ENCODE measurements at regions not wholly inside any gene's neighbourhood (a gene's known extent, or its start where the extent isn't known, plus 50 kb on each side); places are given as distances from the start of the nearest gene placed in this dataset.
"Not testable (repeated sequence)": the region's sequence is repeated elsewhere in the genome, so short reads cannot be mapped to it uniquely, and the experiment has no call there.

DNA sequence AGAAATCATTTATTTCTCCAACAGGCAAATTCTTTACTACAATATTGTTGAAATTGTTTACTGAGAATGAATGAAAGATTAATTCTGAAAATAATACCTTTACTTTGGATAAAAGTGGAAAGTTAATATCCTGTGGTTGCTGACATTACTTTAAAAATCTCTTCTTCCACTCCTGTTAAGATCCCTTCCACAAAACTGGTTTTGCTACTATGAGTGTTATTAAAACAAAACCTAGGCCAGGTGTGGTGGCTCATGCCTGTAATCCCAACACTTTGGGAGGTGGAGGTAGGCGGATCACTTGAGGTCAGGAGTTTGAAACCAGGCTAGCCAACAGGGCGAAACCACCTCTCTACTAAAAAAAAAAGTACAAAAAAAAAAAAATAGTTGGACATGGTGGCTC lies 123.9 kb upstream of the CCDC150 start:
- no peak overlapping the region for H3K4me3 ChIP-seq
- H3K27me3 ChIP-seq, result no peaks in the 10 kb centered on the region
- no peaks in the 10 kb centered on the region for H3K36me3 ChIP-seq (replicated peaks; ENCODE audit: insufficient read depth, low read depth)
- H3K79me2 ChIP-seq, result no peaks in the 10 kb centered on the region
- H3K27ac ChIP-seq, result no peak overlapping the region
- no peak overlapping the region for H2AFZ ChIP-seq
- no peaks in the 10 kb centered on the region for H3K9me2 ChIP-seq (replicated peaks; ENCODE audit: insufficient read depth)
- no peaks in the 10 kb centered on the region for H3K9me3 ChIP-seq (ENCODE audit: low read depth)
- no peaks in the 10 kb centered on the region for H3K4me1 ChIP-seq (ENCODE audit: insufficient read depth)
- TF ChIP-seq, protein P1, sequence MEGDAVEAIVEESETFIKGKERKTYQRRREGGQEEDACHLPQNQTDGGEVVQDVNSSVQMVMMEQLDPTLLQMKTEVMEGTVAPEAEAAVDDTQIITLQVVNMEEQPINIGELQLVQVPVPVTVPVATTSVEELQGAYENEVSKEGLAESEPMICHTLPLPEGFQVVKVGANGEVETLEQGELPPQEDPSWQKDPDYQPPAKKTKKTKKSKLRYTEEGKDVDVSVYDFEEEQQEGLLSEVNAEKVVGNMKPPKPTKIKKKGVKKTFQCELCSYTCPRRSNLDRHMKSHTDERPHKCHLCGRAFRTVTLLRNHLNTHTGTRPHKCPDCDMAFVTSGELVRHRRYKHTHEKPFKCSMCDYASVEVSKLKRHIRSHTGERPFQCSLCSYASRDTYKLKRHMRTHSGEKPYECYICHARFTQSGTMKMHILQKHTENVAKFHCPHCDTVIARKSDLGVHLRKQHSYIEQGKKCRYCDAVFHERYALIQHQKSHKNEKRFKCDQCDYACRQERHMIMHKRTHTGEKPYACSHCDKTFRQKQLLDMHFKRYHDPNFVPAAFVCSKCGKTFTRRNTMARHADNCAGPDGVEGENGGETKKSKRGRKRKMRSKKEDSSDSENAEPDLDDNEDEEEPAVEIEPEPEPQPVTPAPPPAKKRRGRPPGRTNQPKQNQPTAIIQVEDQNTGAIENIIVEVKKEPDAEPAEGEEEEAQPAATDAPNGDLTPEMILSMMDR (IDR thresholded peaks at IDR 0.05; ENCODE audit: poor library complexity), result no peak
- no peak for TF ChIP-seq EZH2phosphoT487 (IDR thresholded peaks at IDR 0.05; ENCODE audit: low read depth, severe bottlenecking, unreplicated experiment)
- no peak for TF ChIP-seq EZH2 (IDR thresholded peaks at IDR 0.05; ENCODE audit: borderline replicate concordance)
- DNase-seq (ENCODE audit: low spot score), result no peak
- 90% methylated on average over 2 of the region's 2 CpGs for WGBS (ENCODE audit: low lambda C conversion rate, missing lambda C conversion rate)
- H3K4me2 ChIP-seq, result no peak overlapping the region
- no peaks in the 10 kb centered on the region for H4K20me1 ChIP-seq (ENCODE audit: insufficient read depth, poor library complexity, severe bottlenecking)

DNA sequence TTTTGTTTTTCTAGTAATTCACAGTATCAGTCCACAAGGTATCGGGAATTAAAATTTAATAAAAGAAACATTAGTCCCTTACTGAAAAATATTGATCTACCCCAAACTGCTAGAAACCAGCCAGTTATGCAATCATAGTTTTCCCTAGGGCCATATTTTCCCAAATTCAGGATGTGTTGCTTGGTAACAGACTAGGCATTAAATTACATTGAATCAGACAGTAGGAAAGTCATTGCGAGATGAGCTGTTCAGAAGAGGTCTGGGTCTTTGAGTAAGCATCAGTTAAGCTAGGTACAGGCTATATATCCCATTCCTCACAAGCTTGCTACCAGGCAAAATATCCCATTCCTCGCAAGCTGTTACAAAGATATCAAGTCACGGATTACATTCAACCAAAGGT lies 123.0 kb upstream of the CCDC150 start:
- Histone ChIP-seq H3K4me2 (no peak overlapping the region), H3K27me3 (no peaks in the 10 kb centered on the region), H3K4me3 (no peak overlapping the region), H2AFZ (no peak overlapping the region), H3K9me3 (ENCODE audit: low read depth) (no peaks in the 10 kb centered on the region), H3K27ac (no peak overlapping the region), H3K4me1 (ENCODE audit: insufficient read depth) (no peaks in the 10 kb centered on the region), H3K79me2 (no peaks in the 10 kb centered on the region), H3K36me3 (replicated peaks; ENCODE audit: insufficient read depth, low read depth) (no peaks in the 10 kb centered on the region), H4K20me1 (ENCODE audit: insufficient read depth, poor library complexity, severe bottlenecking) (no peaks in the 10 kb centered on the region), H3K9me2 (replicated peaks; ENCODE audit: insufficient read depth) (no peaks in the 10 kb centered on the region)
- 89% methylated on average over 4 of the region's 4 CpGs for WGBS (ENCODE audit: low lambda C conversion rate, missing lambda C conversion rate)
- TF ChIP-seq, protein P1 (IDR thresholded peaks at IDR 0.05; ENCODE audit: poor library complexity), result no peak
- TF ChIP-seq EZH2 (IDR thresholded peaks at IDR 0.05; ENCODE audit: borderline replicate concordance) (no peak), EZH2phosphoT487 (IDR thresholded peaks at IDR 0.05; ENCODE audit: low read depth, severe bottlenecking, unreplicated experiment) (no peak)
- DNase-seq (ENCODE audit: low spot score), result no peak

- no peaks in the 10 kb centered on the region for H3K36me3 ChIP-seq (replicated peaks; ENCODE audit: insufficient read depth, low read depth)
- no peaks in the 10 kb centered on the region for H3K9me3 ChIP-seq (ENCODE audit: low read depth)
- no peak overlapping the region for H3K4me3 ChIP-seq
- H3K9me2 ChIP-seq (replicated peaks; ENCODE audit: insufficient read depth), result no peaks in the 10 kb centered on the region
- no peaks in the 10 kb centered on the region for H4K20me1 ChIP-seq (ENCODE audit: insufficient read depth, poor library complexity, severe bottlenecking)
- H3K27ac ChIP-seq, result no peak overlapping the region
- WGBS (ENCODE audit: low lambda C conversion rate, missing lambda C conversion rate), result 74% methylated on average over 4 of the region's 4 CpGs
- no peak overlapping the region for H3K4me2 ChIP-seq
- no peak overlapping the region for H2AFZ ChIP-seq
- TF ChIP-seq, protein P1 (IDR thresholded peaks at IDR 0.05; ENCODE audit: poor library complexity), result no peak
- TF ChIP-seq EZH2 (IDR thresholded peaks at IDR 0.05; ENCODE audit: borderline replicate concordance) (no peak), EZH2phosphoT487 (IDR thresholded peaks at IDR 0.05; ENCODE audit: low read depth, severe bottlenecking, unreplicated experiment) (no peak)
- no peak for DNase-seq (ENCODE audit: low spot score)
- H3K79me2 ChIP-seq, result no peaks in the 10 kb centered on the region
- no peaks in the 10 kb centered on the region for H3K4me1 ChIP-seq (ENCODE audit: insufficient read depth)
- H3K27me3 ChIP-seq, result no peaks in the 10 kb centered on the region
These were observed 118.9 kb upstream of the CCDC150 start for GRCh38 chr2:196520605-196521004.

GRCh38 chr2:196526981-196527725 lies 112.4 kb upstream of the CCDC150 start:
- not testable (repeated sequence) for H3K9me2 ChIP-seq (replicated peaks; ENCODE audit: insufficient read depth); H3K79me2 ChIP-seq; DNase-seq (ENCODE audit: low spot score); H3K9me3 ChIP-seq (ENCODE audit: low read depth); H3K4me2 ChIP-seq; H4K20me1 ChIP-seq (ENCODE audit: insufficient read depth, poor library complexity, severe bottlenecking); H3K27me3 ChIP-seq; H3K36me3 ChIP-seq (replicated peaks; ENCODE audit: insufficient read depth, low read depth); H3K4me3 ChIP-seq; H2AFZ ChIP-seq; H3K27ac ChIP-seq; H3K4me1 ChIP-seq (ENCODE audit: insufficient read depth)
- 80% methylated on average over 19 of the region's 28 CpGs for WGBS (ENCODE audit: low lambda C conversion rate, missing lambda C conversion rate)

Data from hepatocyte (in vitro differentiated cells).